Muscle of leg (tissue), 3 donors: ENCODE measurements at regions not wholly inside any gene's neighbourhood (a gene's known extent, or its start where the extent isn't known, plus 50 kb on each side); places are given as distances from the start of the nearest gene placed in this dataset.
"Not testable (repeated sequence)": the region's sequence is repeated elsewhere in the genome, so short reads cannot be mapped to it uniquely, and the experiment has no call there.

ENCODE experiments used
- DNase-seq: peaks from one replicate; pipeline ENCODE4 v3.0.0; 2013
- H3K27ac ChIP-seq: one replicate; pipeline ENCODE4 v1.5.1; 2013; ENCODE audit warnings: mild to moderate bottlenecking, low read length, control low read depth
- H3K27me3 ChIP-seq: one replicate; pipeline ENCODE4 v1.6.1; 2013; ENCODE audit warnings: low read length; ENCODE audit not compliant: control insufficient read depth, insufficient read depth
- H3K36me3 ChIP-seq: one replicate; pipeline ENCODE4 v1.6.1; 2013; ENCODE audit warnings: low read length; ENCODE audit not compliant: control insufficient read depth, insufficient read depth
- H3K4me1 ChIP-seq: one replicate; pipeline ENCODE4 v1.6.1; 2013; ENCODE audit warnings: low read length; ENCODE audit not compliant: control insufficient read depth, insufficient read depth
- H3K4me3 ChIP-seq: one replicate; pipeline ENCODE4 v1.5.1; 2013; ENCODE audit warnings: low read length, control low read depth
- H3K9me3 ChIP-seq: replicated peaks from 2 replicates; pipeline ENCODE4 v1.6.1; 2013; ENCODE audit warnings: low read depth, low read length; ENCODE audit not compliant: control insufficient read depth
- WGBS: methylation state at CpG from one replicate; pipeline ENCODE4 v1.1.5; 2013; ENCODE audit warnings: missing lambda C conversion rate; ENCODE audit not compliant: insufficient coverage; 5-methylcytosine and 5-hydroxymethylcytosine counted together

DNA sequence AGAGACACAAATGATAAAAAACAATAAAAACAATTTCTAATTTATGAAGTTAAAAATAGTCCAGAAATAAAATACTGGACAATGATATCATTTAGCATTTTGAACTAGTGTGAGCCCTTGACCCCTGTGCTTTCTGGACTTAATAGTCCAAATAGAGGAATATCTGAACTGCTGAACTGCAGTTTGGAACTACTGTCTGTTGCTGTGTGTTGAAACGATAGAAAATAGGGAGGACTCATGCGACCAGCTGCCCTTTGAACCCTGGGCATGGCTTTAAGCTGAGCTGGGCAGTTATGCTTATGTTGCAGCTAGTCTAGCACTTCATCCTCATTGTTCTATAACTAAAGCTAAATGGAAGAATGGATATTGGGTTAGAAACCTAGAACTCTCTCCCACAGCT lies 99.5 kb downstream of the FMR1NB start:
- DNase-seq: no peak
- Histone ChIP-seq H3K27ac (no peak overlapping the region), H3K4me1 (no peaks in the 10 kb centered on the region), H3K9me3 (no peaks in the 10 kb centered on the region), H3K36me3 (no peaks in the 10 kb centered on the region), H3K27me3 (no peaks in the 10 kb centered on the region), H3K4me3 (no peak overlapping the region)
- WGBS: 80% methylated on average over 1 of the region's 2 CpGs

DNA sequence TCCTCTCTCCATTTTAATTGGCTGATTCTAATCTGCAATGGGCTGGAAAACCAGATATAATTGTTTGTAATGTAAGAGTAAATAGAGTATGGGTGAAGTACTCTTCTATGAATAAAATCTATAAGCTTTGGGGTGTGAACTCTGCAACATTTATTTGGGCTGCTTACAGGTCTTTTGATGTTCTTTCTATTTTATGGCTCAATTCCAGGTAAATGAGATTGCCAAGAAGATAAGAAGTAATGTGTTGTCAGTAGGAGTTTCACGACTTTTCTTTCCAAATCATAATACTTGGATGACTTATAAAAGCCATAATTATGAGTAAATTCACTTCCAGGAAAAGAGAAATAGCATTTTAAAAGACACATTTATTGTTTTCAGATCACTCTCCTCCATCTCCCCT lies 103.5 kb downstream of the FMR1NB start:
- H3K4me1 ChIP-seq: no peaks in the 10 kb centered on the region
- H3K36me3 ChIP-seq: no peaks in the 10 kb centered on the region

DNA sequence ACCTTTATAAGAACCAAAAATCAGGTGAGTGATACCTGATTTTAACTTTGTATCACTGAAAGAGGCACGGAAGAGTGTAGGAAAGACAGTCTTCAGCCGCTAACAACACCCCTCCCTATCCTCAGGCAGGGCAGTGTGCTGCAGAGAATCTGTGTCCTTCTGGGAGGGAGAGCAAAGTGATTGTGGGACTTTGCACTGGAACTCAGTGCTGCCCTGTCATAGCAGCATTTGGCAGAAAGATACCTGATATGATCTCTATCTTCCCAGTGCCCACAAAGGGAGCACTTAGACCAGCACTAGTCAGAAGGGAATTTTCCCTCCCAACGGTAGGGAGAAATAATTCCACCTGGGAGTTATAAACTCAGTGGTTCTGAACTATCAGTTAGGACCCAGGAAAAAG lies 139.0 kb downstream of the FMR1NB start:
- WGBS: no CpG with 5 or more reads among the region's 3 CpGs
- H3K9me3 ChIP-seq: no peaks in the 10 kb centered on the region
- no peaks in the 10 kb centered on the region for H3K27me3 ChIP-seq
- no peaks in the 10 kb centered on the region for H3K36me3 ChIP-seq
- no peaks in the 10 kb centered on the region for H3K4me1 ChIP-seq
- no peak overlapping the region for H3K4me3 ChIP-seq
- DNase-seq: no peak
- H3K27ac ChIP-seq: no peak overlapping the region

More for the DNA sequence above, 103.5 kb downstream of the FMR1NB start:
- Histone ChIP-seq H3K4me3 (no peak overlapping the region), H3K9me3 (no peaks in the 10 kb centered on the region), H3K27ac (no peak overlapping the region), H3K27me3 (no peaks in the 10 kb centered on the region)
- no peak for DNase-seq
- WGBS: no CpG with 5 or more reads among the region's 1 CpG

DNA sequence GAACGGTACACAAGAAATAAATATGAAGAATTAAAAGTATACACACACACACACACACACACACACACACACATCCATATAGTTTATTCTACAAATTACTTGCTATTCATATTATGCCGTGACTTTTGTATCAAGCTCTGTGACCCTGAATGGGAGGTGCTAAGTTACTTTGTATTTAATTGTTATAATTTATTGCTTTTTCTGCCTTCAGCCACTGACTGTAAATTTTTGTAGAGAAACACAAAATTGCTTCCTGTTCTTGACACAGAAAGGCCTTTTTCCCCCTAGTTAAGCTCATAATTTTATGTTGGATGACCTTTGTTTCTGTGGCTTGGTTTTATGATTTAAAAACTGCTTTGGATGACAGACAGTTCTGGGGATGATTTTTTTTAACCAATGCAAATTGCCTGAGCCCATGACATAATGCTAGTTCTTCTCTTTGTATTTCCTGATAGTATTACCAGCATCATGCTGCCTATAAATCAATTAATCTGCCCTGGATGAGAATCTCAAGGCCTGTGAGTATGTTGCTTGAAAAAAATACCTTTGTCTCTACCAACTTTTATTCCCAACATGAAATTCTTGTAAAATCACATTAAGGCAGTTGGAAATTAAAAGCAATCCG lies 140.0 kb downstream of the FMR1NB start:
- no peaks in the 10 kb centered on the region for H3K36me3 ChIP-seq
- DNase-seq: no peak
- no peak overlapping the region for H3K27ac ChIP-seq
- no CpG with 5 or more reads among the region's 3 CpGs for WGBS
- H3K27me3 ChIP-seq: no peaks in the 10 kb centered on the region
- H3K9me3 ChIP-seq: no peaks in the 10 kb centered on the region
- no peaks in the 10 kb centered on the region for H3K4me1 ChIP-seq
- no peak overlapping the region for H3K4me3 ChIP-seq

DNA sequence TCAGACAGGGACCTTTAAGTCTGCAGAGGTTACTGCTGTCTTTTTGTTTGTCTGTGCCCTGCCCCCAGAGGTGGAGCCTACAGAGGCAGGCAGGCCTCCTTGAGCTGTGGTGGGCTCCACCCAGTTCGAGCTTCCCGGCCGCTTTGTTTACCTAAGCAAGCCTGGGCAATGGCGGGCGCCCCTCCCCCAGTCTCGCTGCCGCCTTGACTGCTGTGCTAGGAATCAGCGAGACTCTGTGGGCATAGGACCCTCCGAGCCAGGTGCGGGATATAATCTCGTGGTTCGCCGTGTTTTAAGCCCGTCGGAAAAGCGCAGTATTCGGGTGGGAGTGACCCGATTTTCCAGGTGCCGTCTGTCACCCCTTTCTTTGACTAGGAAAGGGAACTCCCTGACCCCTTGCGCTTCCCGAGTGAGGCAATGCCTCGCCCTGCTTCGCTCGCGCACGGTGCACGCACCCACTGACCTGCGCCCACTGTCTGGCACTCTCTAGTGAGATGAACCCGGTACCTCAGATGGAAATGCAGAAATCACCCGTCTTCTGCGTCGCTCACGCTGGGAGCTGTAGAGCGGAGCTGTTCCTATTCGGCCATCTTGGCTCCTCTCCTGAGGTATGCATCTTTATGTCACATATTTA lies 147.9 kb downstream of the FMR1NB start:
- not testable (repeated sequence) for H3K27me3 ChIP-seq, H3K27ac ChIP-seq, H3K9me3 ChIP-seq, H3K4me3 ChIP-seq, H3K36me3 ChIP-seq, DNase-seq, H3K4me1 ChIP-seq
- WGBS: 83% methylated on average over 15 of the region's 35 CpGs

DNA sequence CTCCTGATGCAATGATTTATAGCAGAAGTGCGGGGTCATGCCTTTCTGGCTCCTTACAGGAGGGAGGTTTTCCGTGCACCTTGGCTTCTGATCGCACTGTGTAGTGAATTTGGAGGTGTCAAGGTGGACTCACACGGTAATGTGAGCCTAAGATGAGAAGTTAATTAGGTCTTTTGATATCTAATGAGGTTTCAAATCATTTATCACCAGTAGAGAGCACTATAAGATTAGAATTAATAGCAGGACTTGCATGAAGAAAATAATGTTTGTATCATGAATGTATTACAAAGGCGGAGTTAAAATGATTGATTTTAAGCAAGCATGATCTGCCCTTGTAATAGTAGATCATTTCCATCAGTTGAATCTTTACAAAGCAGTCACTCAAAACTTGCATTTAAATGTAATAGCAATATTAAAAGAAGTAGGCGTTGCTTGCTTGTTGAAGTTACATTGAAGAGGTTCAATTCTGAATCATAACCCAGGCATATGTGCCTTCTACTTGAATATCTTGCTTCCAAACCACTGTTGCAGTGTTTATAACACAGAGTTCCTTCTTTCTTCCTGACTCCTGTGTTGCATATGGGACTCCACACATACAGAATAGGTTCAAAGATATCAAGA lies 152.1 kb downstream of the FMR1NB start:
- Histone ChIP-seq H3K27me3 (no peaks in the 10 kb centered on the region), H3K4me1 (no peaks in the 10 kb centered on the region), H3K36me3 (no peaks in the 10 kb centered on the region), H3K9me3 (no peaks in the 10 kb centered on the region), H3K4me3 (no peak overlapping the region), H3K27ac (no peak overlapping the region)
- peak; percentile 7 for DNase-seq
- 21% methylated on average over 3 of the region's 6 CpGs for WGBS

DNA sequence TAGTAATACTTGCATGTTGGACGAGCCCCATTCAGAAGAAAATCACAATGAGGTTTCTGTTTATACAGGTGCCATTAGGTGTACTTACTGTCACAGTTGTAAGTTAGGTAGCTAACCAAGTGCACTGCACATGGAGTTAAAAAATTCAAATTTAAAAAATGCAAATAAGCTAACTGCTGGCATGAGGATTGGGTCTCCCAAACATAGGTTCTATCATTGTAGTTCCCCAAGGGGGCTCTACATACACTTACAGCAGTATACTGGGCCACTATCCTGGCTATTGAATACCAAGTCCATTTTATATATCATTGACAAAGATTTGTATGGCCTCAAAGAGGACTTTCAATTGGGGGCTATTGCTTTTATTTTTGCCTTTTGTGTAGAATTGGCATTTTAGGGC lies 153.4 kb downstream of the FMR1NB start:
- H3K27ac ChIP-seq: no peak overlapping the region
- H3K4me3 ChIP-seq: no peak overlapping the region
- no peaks in the 10 kb centered on the region for H3K4me1 ChIP-seq
- no peak for DNase-seq
- H3K27me3 ChIP-seq: no peaks in the 10 kb centered on the region
- no peaks in the 10 kb centered on the region for H3K9me3 ChIP-seq
- WGBS: 54% methylated on average over 1 of the region's 1 CpG
- no peaks in the 10 kb centered on the region for H3K36me3 ChIP-seq

DNA sequence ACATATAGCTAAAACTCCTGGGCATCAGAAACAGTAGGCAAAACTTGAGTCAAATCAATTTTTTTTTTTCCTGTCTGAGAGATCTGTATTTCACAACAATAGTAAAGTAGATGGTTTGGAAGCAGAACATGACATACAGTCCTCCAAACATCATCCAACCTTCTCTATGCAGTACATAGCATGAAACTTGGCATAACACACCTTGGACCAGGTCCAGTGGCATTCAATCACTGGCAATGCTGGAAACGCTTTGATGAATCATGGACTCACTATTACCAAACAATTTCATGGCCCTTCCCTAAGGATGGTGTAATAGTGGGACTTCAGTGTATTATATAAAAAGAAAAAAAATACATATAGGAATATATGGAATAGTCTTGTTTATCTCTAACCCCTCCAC lies 154.6 kb downstream of the FMR1NB start:
- Histone ChIP-seq H3K27me3 (no peaks in the 10 kb centered on the region), H3K27ac (no peak overlapping the region), H3K36me3 (no peaks in the 10 kb centered on the region), H3K4me3 (no peak overlapping the region), H3K9me3 (no peaks in the 10 kb centered on the region), H3K4me1 (no peaks in the 10 kb centered on the region)
- no CpG with 5 or more reads among the region's 1 CpG for WGBS
- DNase-seq: peak; percentile 9

DNA sequence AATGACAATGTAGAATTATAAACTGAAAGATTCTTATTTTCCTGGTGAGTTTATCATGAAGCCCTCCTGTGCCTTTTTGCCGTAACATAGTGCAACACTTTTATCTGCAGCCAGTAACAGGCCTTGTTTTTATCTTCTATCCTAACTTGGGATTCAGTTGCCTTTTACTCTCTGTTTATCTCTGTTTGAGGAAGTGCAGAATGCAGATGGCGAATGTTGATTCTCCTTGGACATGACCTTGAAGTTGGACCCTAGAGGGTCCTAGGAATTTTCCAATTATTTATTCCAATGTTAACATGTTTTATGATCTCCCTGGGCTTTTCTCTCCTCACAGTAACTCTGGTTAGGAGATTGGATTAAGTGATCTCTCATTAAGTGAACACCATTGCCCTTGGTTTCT lies 165.0 kb downstream of the FMR1NB start:
- Histone ChIP-seq H3K27me3 (no peaks in the 10 kb centered on the region), H3K36me3 (no peaks in the 10 kb centered on the region), H3K27ac (no peak overlapping the region), H3K9me3 (no peaks in the 10 kb centered on the region), H3K4me1 (no peaks in the 10 kb centered on the region), H3K4me3 (no peak overlapping the region)
- no CpG with 5 or more reads among the region's 2 CpGs for WGBS
- no peak for DNase-seq

DNA sequence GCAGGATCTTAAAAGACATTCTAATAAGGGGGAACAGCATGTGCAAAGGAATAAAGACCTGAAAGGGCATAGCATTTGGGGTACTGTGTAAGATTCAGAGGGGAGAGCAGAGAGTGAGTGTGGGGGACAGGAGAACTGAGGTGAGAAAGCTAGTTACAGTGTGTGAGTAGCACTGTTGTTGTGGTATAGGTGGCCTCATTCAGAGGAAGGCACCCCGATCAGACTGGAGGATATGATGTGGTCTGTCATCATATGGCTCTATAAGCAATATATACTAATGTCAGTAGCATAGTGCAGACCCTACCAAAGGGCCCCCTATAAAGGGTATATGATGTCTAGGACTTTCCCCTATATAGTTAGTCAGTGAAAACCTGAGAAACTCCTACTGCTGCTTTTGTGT lies 175.8 kb downstream of the FMR1NB start:
- H3K27me3 ChIP-seq: no peaks in the 10 kb centered on the region

More for the DNA sequence above, 175.8 kb downstream of the FMR1NB start:
- no peaks in the 10 kb centered on the region for H3K9me3 ChIP-seq
- no peak overlapping the region for H3K27ac ChIP-seq
- H3K36me3 ChIP-seq: no peaks in the 10 kb centered on the region
- H3K4me3 ChIP-seq: no peak overlapping the region
- DNase-seq: no peak
- WGBS: no CpG with 5 or more reads among the region's 1 CpG
- no peaks in the 10 kb centered on the region for H3K4me1 ChIP-seq
